ENCODE measurements at regions not wholly inside any gene's neighbourhood (a gene's known extent, or its start where the extent isn't known, plus 50 kb on each side); places are given as distances from the start of the nearest gene placed in this dataset.

DNA sequence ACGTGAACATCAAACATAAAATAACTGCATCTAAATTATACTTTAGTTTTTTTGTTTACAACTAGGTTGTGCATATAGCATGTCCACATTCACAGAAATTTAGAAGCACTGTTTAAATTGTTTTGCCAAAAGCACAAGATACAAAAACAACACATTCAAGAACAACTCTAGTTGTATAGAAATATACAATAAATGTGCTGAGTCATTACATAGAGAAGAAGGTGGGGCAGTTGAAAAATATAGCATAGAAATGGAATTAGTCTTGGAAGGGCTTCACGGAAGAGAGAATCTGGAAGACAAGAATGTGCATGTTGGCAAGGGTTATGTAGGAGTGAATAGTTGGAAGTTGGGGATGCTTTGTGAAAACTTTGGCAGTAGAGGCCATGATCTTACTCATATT, 239.0 kb upstream of the GLRA2 start:
- in situ Hi-C loops (cut with MboI), result no loop called here
- no peaks in the 10 kb centered on the region for H3K79me2 ChIP-seq (ENCODE audit: control insufficient read depth, insufficient read depth, low read length)
- H3K9ac ChIP-seq (ENCODE audit: control insufficient read depth, insufficient read depth, low read length), result no peak overlapping the region
- intact Hi-C loops (cut with micrococcal nuclease; ENCODE audit: unreplicated experiment), result no loop called here
- no peak overlapping the region for H2AFZ ChIP-seq (ENCODE audit: control insufficient read depth, low read depth, low read length)
- no peak overlapping the region for H3K4me2 ChIP-seq (ENCODE audit: control insufficient read depth, insufficient read depth)
- 13% methylated on average over 2 of the region's 2 CpGs for WGBS (ENCODE audit: insufficient coverage, insufficient replicate concordance, low lambda C conversion rate, missing lambda C conversion rate)
- TF ChIP-seq TCF3 (IDR thresholded peaks at IDR 0.05; ENCODE audit: borderline replicate concordance, insufficient read depth, low read depth, low read length) (no peak), RB1 (IDR thresholded peaks at IDR 0.05; ENCODE audit: borderline replicate concordance) (no peak), NFYB (IDR thresholded peaks at IDR 0.05; ENCODE audit: insufficient read depth, low read depth, low read length) (no peak), STAT1 (conservative IDR thresholded peaks at IDR 0.05) (no peak), DPF2 (IDR thresholded peaks at IDR 0.05) (no peak), SIX5 (IDR thresholded peaks at IDR 0.05; ENCODE audit: low read depth, low read length, severe bottlenecking) (no peak), JUND (IDR thresholded peaks at IDR 0.05; ENCODE audit: low read depth, low read length) (no peak)
- TF ChIP-seq, protein P1, sequence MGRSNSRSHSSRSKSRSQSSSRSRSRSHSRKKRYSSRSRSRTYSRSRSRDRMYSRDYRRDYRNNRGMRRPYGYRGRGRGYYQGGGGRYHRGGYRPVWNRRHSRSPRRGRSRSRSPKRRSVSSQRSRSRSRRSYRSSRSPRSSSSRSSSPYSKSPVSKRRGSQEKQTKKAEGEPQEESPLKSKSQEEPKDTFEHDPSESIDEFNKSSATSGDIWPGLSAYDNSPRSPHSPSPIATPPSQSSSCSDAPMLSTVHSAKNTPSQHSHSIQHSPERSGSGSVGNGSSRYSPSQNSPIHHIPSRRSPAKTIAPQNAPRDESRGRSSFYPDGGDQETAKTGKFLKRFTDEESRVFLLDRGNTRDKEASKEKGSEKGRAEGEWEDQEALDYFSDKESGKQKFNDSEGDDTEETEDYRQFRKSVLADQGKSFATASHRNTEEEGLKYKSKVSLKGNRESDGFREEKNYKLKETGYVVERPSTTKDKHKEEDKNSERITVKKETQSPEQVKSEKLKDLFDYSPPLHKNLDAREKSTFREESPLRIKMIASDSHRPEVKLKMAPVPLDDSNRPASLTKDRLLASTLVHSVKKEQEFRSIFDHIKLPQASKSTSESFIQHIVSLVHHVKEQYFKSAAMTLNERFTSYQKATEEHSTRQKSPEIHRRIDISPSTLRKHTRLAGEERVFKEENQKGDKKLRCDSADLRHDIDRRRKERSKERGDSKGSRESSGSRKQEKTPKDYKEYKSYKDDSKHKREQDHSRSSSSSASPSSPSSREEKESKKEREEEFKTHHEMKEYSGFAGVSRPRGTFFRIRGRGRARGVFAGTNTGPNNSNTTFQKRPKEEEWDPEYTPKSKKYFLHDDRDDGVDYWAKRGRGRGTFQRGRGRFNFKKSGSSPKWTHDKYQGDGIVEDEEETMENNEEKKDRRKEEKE (IDR thresholded peaks at IDR 0.05), result no peak
- TF ChIP-seq, protein P2, sequence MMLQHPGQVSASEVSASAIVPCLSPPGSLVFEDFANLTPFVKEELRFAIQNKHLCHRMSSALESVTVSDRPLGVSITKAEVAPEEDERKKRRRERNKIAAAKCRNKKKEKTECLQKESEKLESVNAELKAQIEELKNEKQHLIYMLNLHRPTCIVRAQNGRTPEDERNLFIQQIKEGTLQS (IDR thresholded peaks at IDR 0.05; ENCODE audit: borderline replicate concordance, extremely low read depth, low read depth, low read length), result no peak
- no peaks in the 10 kb centered on the region for H3K4me1 ChIP-seq (ENCODE audit: control insufficient read depth, insufficient read depth, low read length)
- ATAC-seq (no peak), DNase-seq (ENCODE audit: low read depth, low spot score) (no peak), FAIRE-seq (no peak)
- POLR2A ChIA-PET, result no interaction called here
- H3K27me3 ChIP-seq (replicated peaks in 1 of 2; ENCODE audit: control insufficient read depth in 2 of 2, insufficient read depth in 2 of 2, low read length in 1 of 2), result no peaks in the 10 kb centered on the region; a peak in 1 of 4 replicates
- no peaks in the 10 kb centered on the region for H3K9me3 ChIP-seq (replicated peaks; ENCODE audit: control insufficient read depth, insufficient read depth, low read length)
- H3K27ac ChIP-seq (ENCODE audit: control insufficient read depth, insufficient read depth), result no peak overlapping the region
- H3K4me3 ChIP-seq, result no peak overlapping the region
- SMC1A ChIA-PET (ENCODE audit: uncharacterized antibody, unreplicated experiment), result no interaction called here
- RAD21 ChIA-PET (ENCODE audit: unreplicated experiment), result no interaction called here
- H3K36me3 ChIP-seq (ENCODE audit: control insufficient read depth in 2 of 2, insufficient read depth in 2 of 2, low read length in 1 of 2), result no peaks in the 10 kb centered on the region
- CTCF ChIA-PET, result no interaction called here
- no peaks in the 10 kb centered on the region for H4K20me1 ChIP-seq (ENCODE audit: control insufficient read depth, insufficient read depth)
- BruUV-seq (replicated peaks), result no TSS peak

All from GM12878 (cell line).